ENCODE measurements at regions not wholly inside any gene's neighbourhood (a gene's known extent, or its start where the extent isn't known, plus 50 kb on each side); places are given as distances from the start of the nearest gene placed in this dataset.

- H3K4me3 ChIP-seq (ENCODE audit: low read depth, poor library complexity, severe bottlenecking) = no peak overlapping the region
- TF ChIP-seq CTCF (IDR thresholded peaks at IDR 0.05) (no peak), POLR2A (IDR thresholded peaks at IDR 0.05) (no peak)
- DNase-seq (ENCODE audit: low spot score in 2 of 2) = no peak
- intact Hi-C loops (cut with DNase I; ENCODE audit: low total_unique reads) = no loop called here
- WGBS, 2 donors = 51 to 57% methylated on average over 15 of the region's 15 CpGs
These were observed 226.6 kb upstream of the TLE3 start for GRCh38 chr15:70324001-70324974.

- TF ChIP-seq POLR2A (IDR thresholded peaks at IDR 0.05) (no peak), CTCF (IDR thresholded peaks at IDR 0.05) (no peak)
- WGBS, 2 donors = 50 to 60% methylated on average over 11 of the region's 11 CpGs
- peak; percentile 57 to 92 for DNase-seq (ENCODE audit: low spot score in 2 of 2)
- intact Hi-C loops (cut with DNase I; ENCODE audit: low total_unique reads) = no loop called here
- H3K4me3 ChIP-seq (ENCODE audit: low read depth, poor library complexity, severe bottlenecking) = no peak overlapping the region
These were observed 225.6 kb upstream of the TLE3 start for GRCh38 chr15:70323111-70323851.

GRCh38 chr15:70322051-70322668, 224.4 kb upstream of the TLE3 start:
- WGBS, 2 donors = 85 to 86% methylated on average over 6 of the region's 6 CpGs

GRCh38 chr15:70321172-70321819, 223.6 kb upstream of the TLE3 start:
- DNase-seq (ENCODE audit: low spot score in 2 of 2) = no peak
- intact Hi-C loops (cut with DNase I; ENCODE audit: low total_unique reads) = no loop called here
- TF ChIP-seq POLR2A (IDR thresholded peaks at IDR 0.05) = no peak
- TF ChIP-seq CTCF (IDR thresholded peaks at IDR 0.05) = no peak
- H3K4me3 ChIP-seq (ENCODE audit: low read depth, poor library complexity, severe bottlenecking) = no peak overlapping the region
- 59 to 73% methylated on average over 4 of the region's 4 CpGs for WGBS, 2 donors

More at GRCh38 chr15:70322051-70322668, 224.4 kb upstream of the TLE3 start:
- TF ChIP-seq POLR2A (IDR thresholded peaks at IDR 0.05) = no peak
- TF ChIP-seq CTCF (IDR thresholded peaks at IDR 0.05) = no peak
- no peak for DNase-seq (ENCODE audit: low spot score in 2 of 2)
- intact Hi-C loops (cut with DNase I; ENCODE audit: low total_unique reads) = no loop called here
- no peak overlapping the region for H3K4me3 ChIP-seq (ENCODE audit: low read depth, poor library complexity, severe bottlenecking)

- H3K4me3 ChIP-seq (ENCODE audit: low read depth, poor library complexity, severe bottlenecking) = no peak overlapping the region
- TF ChIP-seq CTCF (IDR thresholded peaks at IDR 0.05) = no peak
- TF ChIP-seq POLR2A (IDR thresholded peaks at IDR 0.05) = no peak
- 51 to 63% methylated on average over 2 of the region's 2 CpGs for WGBS, 2 donors
- DNase-seq (ENCODE audit: low spot score in 2 of 2) = no peak
- intact Hi-C loops (cut with DNase I; ENCODE audit: low total_unique reads) = no loop called here
These were observed 222.8 kb upstream of the TLE3 start for GRCh38 chr15:70320482-70320881.
